SK-N-MC (cell line): ENCODE measurements at regions not wholly inside any gene's neighbourhood (a gene's known extent, or its start where the extent isn't known, plus 50 kb on each side); places are given as distances from the start of the nearest gene placed in this dataset.

Experiments used
- DNase-seq: peaks from one replicate; pipeline ENCODE4 v3.0.0-alpha.2; 2011; ENCODE audit warnings: low read depth, low spot score
- H3K27ac ChIP-seq: fragments of 200-600 bp; sonication (generic); 2 replicates; pipeline ENCODE4 v1.5.1; 2016; ENCODE audit warnings: mixed run types
- H3K36me3 ChIP-seq: fragments of 200-600 bp; sonication (generic); 2 replicates; pipeline ENCODE4 v1.6.1; 2017; ENCODE audit warnings: antibody characterized with exemption, low read length, mixed read lengths; ENCODE audit not compliant: insufficient read depth
- H3K4me3 ChIP-seq: fragments of 200-600 bp; sonication (generic); 2 replicates; pipeline ENCODE4 v1.5.1; 2016
- H3K9ac ChIP-seq: fragments of 200-600 bp; sonication (generic); 2 replicates; pipeline ENCODE4 v1.8.0; 2017; ENCODE audit warnings: mixed run types, mixed read lengths; ENCODE audit not compliant: insufficient read length
- H3K9me3 ChIP-seq: fragments of 200-600 bp; sonication (generic); 2 replicates; pipeline ENCODE4 v1.6.1; 2017; ENCODE audit warnings: low read depth, mild to moderate bottlenecking, antibody characterized with exemption, low read length, moderate library complexity, mixed read lengths
- EZH2 ChIP-seq: fragments of 200-600 bp; sonication (generic); IDR thresholded peaks from one replicate; pipeline ENCODE4 v1.6.1; 2017; ENCODE audit warnings: antibody characterized with exemption
- FOXP2 ChIP-seq: optimal IDR thresholded peaks from 2 replicates; pipeline ENCODE3; 2011; ENCODE audit warnings: mild to moderate bottlenecking, moderate library complexity; ENCODE audit not compliant: insufficient read depth; ENCODE audit errors: extremely low read length, control extremely low read depth
- POLR2AphosphoS5 ChIP-seq: IDR thresholded peaks from 2 replicates; pipeline ENCODE4 v1.6.1; 2012; ENCODE audit warnings: mild to moderate bottlenecking, low read depth, low read length, borderline replicate concordance

GRCh38 chr6:44672841-44673240 is 285.3 kb downstream of the CDC5L start:
- Histone ChIP-seq H3K9ac (no peak overlapping the region), H3K4me3 (no peak overlapping the region)

DNA sequence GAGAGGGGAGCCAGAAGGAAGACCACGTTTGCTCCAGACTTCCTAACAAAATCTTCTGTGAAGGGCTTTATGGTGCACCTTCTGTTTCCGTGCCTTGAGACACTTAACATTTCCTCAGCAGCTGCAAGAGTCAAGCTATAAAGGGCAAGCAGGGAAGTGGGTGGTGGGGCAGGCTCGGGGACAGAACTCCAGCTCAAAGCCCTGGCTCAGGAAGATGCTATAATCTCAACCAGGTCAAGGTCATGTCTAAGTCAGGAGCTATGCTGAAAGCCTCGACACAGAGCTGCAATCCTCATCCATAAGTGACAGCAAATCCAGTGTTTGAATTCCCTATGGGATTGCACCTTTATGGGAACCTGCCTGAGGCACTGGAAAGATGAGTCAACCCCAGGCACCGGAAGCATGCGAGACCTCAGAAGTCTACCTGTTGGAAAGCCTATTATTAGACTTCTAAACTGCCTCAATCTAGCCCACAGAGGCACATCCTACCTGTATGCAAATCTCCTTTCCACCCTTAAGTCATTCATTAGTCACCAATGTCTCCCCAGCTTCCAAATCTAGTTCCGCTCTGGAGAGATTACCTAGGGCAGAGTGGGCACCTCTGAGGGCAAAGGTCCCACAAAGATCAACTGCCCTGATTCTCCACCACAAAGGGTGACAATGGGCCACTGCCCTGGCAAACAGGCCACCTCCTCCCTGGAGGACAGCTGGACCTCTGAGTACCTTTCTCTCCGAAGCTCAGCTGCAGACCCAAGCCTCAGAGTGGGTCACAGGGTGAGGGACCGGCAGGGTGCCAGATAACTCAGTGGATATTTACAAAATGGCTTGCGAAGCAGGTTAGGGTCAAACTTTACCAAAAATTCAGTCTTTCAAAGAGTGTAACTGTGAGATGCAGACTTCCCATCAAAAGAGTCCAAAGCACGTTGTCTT is 287.0 kb downstream of the CDC5L start:
- H3K27ac ChIP-seq: no peak overlapping the region
- H3K4me3 ChIP-seq: no peak overlapping the region
- H3K9me3 ChIP-seq: no peaks in the 10 kb centered on the region
- DNase-seq: no peak
- H3K9ac ChIP-seq: no peak overlapping the region
- TF ChIP-seq FOXP2: no peak
- no peak for TF ChIP-seq EZH2
- TF ChIP-seq POLR2AphosphoS5: no peak
- H3K36me3 ChIP-seq: no peaks in the 10 kb centered on the region

More at GRCh38 chr6:44672841-44673240, 285.3 kb downstream of the CDC5L start:
- TF ChIP-seq EZH2 (no peak), FOXP2 (no peak), POLR2AphosphoS5 (no peak)
- DNase-seq: no peak
- Histone ChIP-seq H3K36me3 (no peaks in the 10 kb centered on the region), H3K9me3 (no peaks in the 10 kb centered on the region), H3K27ac (no peak overlapping the region)

GRCh38 chr6:44675449-44675848 is 287.9 kb downstream of the CDC5L start:
- Histone ChIP-seq H3K27ac (no peak overlapping the region), H3K36me3 (no peaks in the 10 kb centered on the region), H3K9ac (no peak overlapping the region), H3K4me3 (no peak overlapping the region), H3K9me3 (no peaks in the 10 kb centered on the region)
- TF ChIP-seq FOXP2 (no peak), EZH2 (no peak), POLR2AphosphoS5 (no peak)
- DNase-seq: no peak

- no peak for DNase-seq
- Histone ChIP-seq H3K9me3 (no peaks in the 10 kb centered on the region), H3K4me3 (no peak overlapping the region), H3K9ac (no peak overlapping the region), H3K36me3 (no peaks in the 10 kb centered on the region), H3K27ac (no peak overlapping the region)
- TF ChIP-seq POLR2AphosphoS5: no peak
- no peak for TF ChIP-seq EZH2
- no peak for TF ChIP-seq FOXP2
Observed at GRCh38 chr6:44676246-44676790, 288.8 kb downstream of the CDC5L start.

- TF ChIP-seq POLR2AphosphoS5: no peak
- Histone ChIP-seq H3K4me3 (no peak overlapping the region), H3K9ac (no peak overlapping the region), H3K9me3 (no peaks in the 10 kb centered on the region), H3K27ac (no peak overlapping the region), H3K36me3 (no peaks in the 10 kb centered on the region)
- no peak for DNase-seq
Observed at GRCh38 chr6:44676826-44677433, 289.4 kb downstream of the CDC5L start.

GRCh38 chr6:44678252-44678935 is 290.9 kb downstream of the CDC5L start:
- TF ChIP-seq POLR2AphosphoS5: no peak
- TF ChIP-seq EZH2: no peak
- no peak for TF ChIP-seq FOXP2
- Histone ChIP-seq H3K9ac (no peak overlapping the region), H3K4me3 (no peak overlapping the region), H3K9me3 (no peaks in the 10 kb centered on the region), H3K36me3 (no peaks in the 10 kb centered on the region), H3K27ac (no peak overlapping the region)
- no peak for DNase-seq

DNA sequence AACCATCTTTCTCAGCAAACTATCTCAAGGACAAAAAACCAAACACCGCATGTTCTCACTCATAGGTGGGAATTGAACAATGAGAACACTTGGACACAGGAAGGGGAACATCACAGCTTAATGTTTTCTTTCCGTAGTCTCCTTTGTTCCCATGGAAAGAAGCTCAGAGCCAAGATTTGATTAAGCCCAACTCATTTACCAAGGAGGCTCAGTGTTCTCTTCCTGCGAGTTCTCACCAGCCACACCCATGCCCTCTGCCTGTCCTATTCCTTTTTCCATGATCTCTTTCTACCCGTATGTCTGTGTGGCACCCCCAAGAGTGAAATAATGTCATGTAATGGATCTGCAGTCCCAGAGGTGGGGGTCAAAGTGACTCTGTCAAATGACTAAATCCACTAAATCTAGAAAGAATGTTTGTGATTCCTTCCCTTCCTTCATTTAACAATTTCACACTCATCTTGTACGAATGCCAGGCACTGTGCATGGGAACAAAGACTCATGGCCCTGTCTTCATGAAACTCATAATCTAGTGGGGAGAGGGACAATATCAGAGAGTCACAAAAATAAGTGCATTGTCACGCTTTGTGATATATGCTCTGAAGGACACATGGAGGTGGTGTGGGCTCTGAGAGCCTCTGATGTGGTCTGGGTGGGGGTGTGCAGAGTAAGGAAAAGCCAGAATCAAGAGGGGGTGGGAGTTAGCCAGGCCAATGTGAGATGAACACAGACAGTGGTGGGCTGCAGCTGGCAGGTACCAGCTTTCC is 292.1 kb downstream of the CDC5L start:
- Histone ChIP-seq H3K36me3 (no peaks in the 10 kb centered on the region), H3K27ac (no peak overlapping the region), H3K4me3 (no peak overlapping the region), H3K9ac (no peak overlapping the region), H3K9me3 (no peaks in the 10 kb centered on the region)
- no peak for DNase-seq
- TF ChIP-seq FOXP2 (no peak), POLR2AphosphoS5 (no peak), EZH2 (no peak)

DNA sequence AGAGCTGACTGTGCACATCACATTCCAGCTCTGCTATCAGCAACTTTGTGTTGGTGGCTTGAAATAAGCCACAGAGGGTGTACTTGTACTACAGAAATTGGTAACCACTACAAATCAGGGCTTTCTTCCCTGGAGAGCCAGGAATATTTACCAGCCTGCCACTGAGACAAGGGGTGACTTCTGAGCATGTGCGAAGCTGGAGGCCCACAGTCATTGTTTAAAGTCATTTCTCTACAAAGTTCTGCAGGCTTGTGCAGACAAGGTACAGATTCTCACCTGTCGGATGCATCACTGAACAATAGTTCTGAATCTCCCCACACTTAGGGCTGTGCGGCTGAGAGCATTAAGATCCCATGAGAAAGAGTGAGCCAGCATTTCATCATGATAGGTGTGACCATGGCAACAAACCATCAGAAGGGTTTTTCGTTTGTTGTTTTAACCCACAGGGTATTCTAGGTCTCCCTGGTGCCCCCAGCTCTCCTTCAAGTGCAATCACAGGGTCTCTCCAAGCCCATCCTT is 292.8 kb downstream of the CDC5L start:
- Histone ChIP-seq H3K9ac (no peak overlapping the region), H3K36me3 (no peaks in the 10 kb centered on the region), H3K9me3 (no peaks in the 10 kb centered on the region), H3K4me3 (no peak overlapping the region), H3K27ac (no peak overlapping the region)
- no peak for DNase-seq
- TF ChIP-seq FOXP2 (no peak), POLR2AphosphoS5 (no peak), EZH2 (no peak)
